GM23338 (cell line): ENCODE measurements at regions not wholly inside any gene's neighbourhood (a gene's known extent, or its start where the extent isn't known, plus 50 kb on each side); places are given as distances from the start of the nearest gene placed in this dataset.

Experiments
- ATAC-seq: fragments of 200-7000 bp; cut with Tn5 transposase; 3 replicates; pipeline ENCODE4 v1.9.1; 2020
- DNase-seq: peaks from one replicate; pipeline ENCODE4 v3.0.0-alpha.2; 2015; ENCODE audit warnings: low spot score
- H2AFZ ChIP-seq: fragments of 200-600 bp; sonication (generic); 2 replicates; pipeline ENCODE4 v1.8.0; 2016; ENCODE audit warnings: antibody characterized with exemption, mild to moderate bottlenecking, moderate library complexity
- H3F3A ChIP-seq: fragments of 200-600 bp; sonication (generic); replicated peaks from 2 replicates; pipeline ENCODE4 v1.8.0; 2017; ENCODE audit warnings: antibody characterized with exemption, mixed run types, low read depth
- H3K27ac ChIP-seq: fragments of 200-600 bp; sonication (generic); 2 replicates; pipeline ENCODE4 v1.6.1; 2016; ENCODE audit warnings: low read depth
- H3K27me3 ChIP-seq: fragments of 200-600 bp; sonication (generic); 2 replicates; pipeline ENCODE4 v1.8.0; 2016; ENCODE audit warnings: mild to moderate bottlenecking, mixed run types, moderate library complexity; ENCODE audit not compliant: insufficient read depth
- H3K36me3 ChIP-seq: fragments of 200-600 bp; sonication (generic); 2 replicates; pipeline ENCODE4 v1.8.0; 2016; ENCODE audit warnings: mild to moderate bottlenecking; ENCODE audit not compliant: insufficient read depth
- H3K4me1 ChIP-seq: fragments of 200-600 bp; sonication (generic); 2 replicates; pipeline ENCODE4 v1.8.0; 2016; ENCODE audit warnings: mild to moderate bottlenecking, moderate library complexity; ENCODE audit not compliant: insufficient read depth
- H3K4me2 ChIP-seq: fragments of 200-600 bp; sonication (generic); 2 replicates; pipeline ENCODE4 v1.7.1; 2017; ENCODE audit warnings: mixed run types
- H3K4me3 ChIP-seq: fragments of 200-600 bp; sonication (generic); 2 replicates; pipeline ENCODE4 v1.6.1; 2016; ENCODE audit warnings: mixed run types
- H3K79me2 ChIP-seq: fragments of 200-600 bp; sonication (generic); replicated peaks from 2 replicates; pipeline ENCODE4 v1.8.0; 2017; ENCODE audit warnings: mild to moderate bottlenecking; ENCODE audit not compliant: insufficient read depth
- H3K9me2 ChIP-seq: fragments of 200-600 bp; sonication (generic); 2 replicates; pipeline ENCODE4 v1.8.0; 2017; ENCODE audit not compliant: insufficient read depth
- H4K20me1 ChIP-seq: fragments of 200-600 bp; sonication (generic); replicated peaks from 2 replicates; pipeline ENCODE4 v1.8.0; 2017; ENCODE audit warnings: mild to moderate bottlenecking; ENCODE audit not compliant: insufficient read depth
- H3K27ac Mint-ChIP-seq: 2 replicates; pipeline ENCODE4 v1.8.0; 2020; ENCODE audit warnings: inconsistent platforms, mild to moderate bottlenecking, moderate library complexity, mixed read lengths
- H3K27me3 Mint-ChIP-seq: 3 replicates; pipeline ENCODE4 v1.8.0; 2022; ENCODE audit warnings: low read depth, mild to moderate bottlenecking, moderate library complexity, mixed read lengths, inconsistent platforms; ENCODE audit not compliant: insufficient read depth, poor library complexity
- H3K36me3 Mint-ChIP-seq: 3 replicates; pipeline ENCODE4 v1.8.0; 2021; ENCODE audit warnings: low read depth, mild to moderate bottlenecking, inconsistent platforms, moderate library complexity, mixed read lengths
- H3K4me1 Mint-ChIP-seq: 3 replicates; pipeline ENCODE4 v1.8.0; 2020; ENCODE audit warnings: mild to moderate bottlenecking, inconsistent platforms, mixed read lengths
- H3K4me3 Mint-ChIP-seq: 3 replicates; pipeline ENCODE4 v1.8.0; 2021; ENCODE audit warnings: moderate library complexity, mild to moderate bottlenecking, inconsistent platforms, mixed read lengths
- H3K9me3 Mint-ChIP-seq: 3 replicates; pipeline ENCODE4 v1.8.0; 2020; ENCODE audit warnings: moderate library complexity, mild to moderate bottlenecking, inconsistent platforms, mixed read lengths
- CREB1 ChIP-seq: fragments of 250-450 bp; sonication (Bioruptor Pico); IDR thresholded peaks from 2 replicates; pipeline ENCODE4 v1.5.0; 2020; ENCODE audit warnings: low read depth, mild to moderate bottlenecking, moderate library complexity
- CTCF ChIP-seq, 2 experiments: fragments of 200-600 bp in 1 of 2; sonication (generic) in 1 of 2; conservative IDR thresholded peaks; 2 replicates each; pipeline versions ENCODE4 v1.5.1 to v1.6.1; 2016 to 2017; ENCODE audit warnings: antibody characterized with exemption in 2 of 2, low read depth in 2 of 2, mild to moderate bottlenecking in 2 of 2, moderate library complexity in 1 of 2
- ETS1 ChIP-seq: IDR thresholded peaks from 2 replicates; pipeline ENCODE4 v1.6.1; 2016; ENCODE audit warnings: antibody characterized with exemption
- EZH2 ChIP-seq: fragments of 200-600 bp; sonication (generic); IDR thresholded peaks from one replicate; pipeline ENCODE4 v1.8.0; 2017; ENCODE audit warnings: antibody characterized with exemption, mild to moderate bottlenecking, low read depth; ENCODE audit not compliant: unreplicated experiment
- EZH2phosphoT487 ChIP-seq: fragments of 200-600 bp; sonication (generic); IDR thresholded peaks from one replicate; pipeline ENCODE4 v1.8.1; 2018; ENCODE audit warnings: antibody characterized with exemption; ENCODE audit not compliant: unreplicated experiment
- JUNB ChIP-seq: IDR thresholded peaks from one replicate; pipeline ENCODE4 v1.6.1; 2016; ENCODE audit warnings: antibody characterized with exemption; ENCODE audit not compliant: unreplicated experiment
- NANOG ChIP-seq: IDR thresholded peaks from 2 replicates; pipeline ENCODE4 v1.6.1; 2016; ENCODE audit warnings: antibody characterized with exemption, borderline replicate concordance
- POLR2AphosphoS5 ChIP-seq: IDR thresholded peaks from 2 replicates; pipeline ENCODE4 v1.6.1; 2016; ENCODE audit warnings: antibody characterized with exemption, low read depth
- REST ChIP-seq: IDR thresholded peaks from one replicate; pipeline ENCODE4 v1.6.1; 2018; ENCODE audit warnings: antibody characterized with exemption; ENCODE audit not compliant: unreplicated experiment
- STAT1 ChIP-seq: IDR thresholded peaks from one replicate; pipeline ENCODE4 v1.6.1; 2016; ENCODE audit warnings: antibody characterized with exemption; ENCODE audit not compliant: unreplicated experiment
- ZNF114 ChIP-seq: fragments of 250-450 bp; sonication (Bioruptor Pico); IDR thresholded peaks from 2 replicates; pipeline ENCODE4 v1.5.0; 2020; ENCODE audit warnings: mild to moderate bottlenecking, moderate library complexity
- ZNF331 ChIP-seq: fragments of 250-450 bp; sonication (Bioruptor Pico); IDR thresholded peaks from 2 replicates; pipeline ENCODE4 v1.5.0; 2020; ENCODE audit warnings: low read depth, mild to moderate bottlenecking, moderate library complexity
- ZNF462 ChIP-seq: fragments of 250-450 bp; sonication (Bioruptor Pico); IDR thresholded peaks from 2 replicates; pipeline ENCODE4 v1.5.0; 2020; ENCODE audit warnings: mild to moderate bottlenecking, moderate library complexity

GRCh38 chr2:176986487-176986886 is 226.1 kb upstream of the HNRNPA3 start:
- Histone ChIP-seq H3K4me1 (no peaks in the 10 kb centered on the region), H3K9me2 (no peaks in the 10 kb centered on the region), H3K36me3 (no peaks in the 10 kb centered on the region), H3K4me2 (no peak overlapping the region), H2AFZ (no peak overlapping the region), H3K27ac (no peak overlapping the region), H3K27me3 (no peaks in the 10 kb centered on the region), H3F3A (no peaks in the 10 kb centered on the region), H3K79me2 (no peaks in the 10 kb centered on the region), H3K4me3 (no peak overlapping the region), H4K20me1 (no peaks in the 10 kb centered on the region)
- no peak overlapping the region for H3K27ac Mint-ChIP-seq
- H3K9me3 Mint-ChIP-seq, result no peaks in the 10 kb centered on the region
- H3K4me1 Mint-ChIP-seq, result no peaks in the 10 kb centered on the region
- DNase-seq (no peak), ATAC-seq (no peak)
- TF ChIP-seq JUNB, result no peak
- TF ChIP-seq EZH2, result no peak
- TF ChIP-seq STAT1, result no peak
- TF ChIP-seq ZNF114 (CRISPR knock-in tag), result no peak
- no peak for TF ChIP-seq ETS1
- no peak for TF ChIP-seq POLR2AphosphoS5
- TF ChIP-seq EZH2phosphoT487, result no peak
- TF ChIP-seq CREB1 (CRISPR knock-in tag), result no peak
- TF ChIP-seq ZNF331 (CRISPR knock-in tag), result no peak
- no peak for TF ChIP-seq NANOG
- TF ChIP-seq REST, result no peak
- TF ChIP-seq CTCF (conservative IDR thresholded peaks at IDR 0.05; ENCODE audit: low read depth in 2 of 2), result no peak
- TF ChIP-seq ZNF462, result no peak
- no peak overlapping the region for H3K4me3 Mint-ChIP-seq
- no peaks in the 10 kb centered on the region for H3K36me3 Mint-ChIP-seq
- H3K27me3 Mint-ChIP-seq, result peaks cover 4% of the 10 kb centered on the region
